Loucy (cell line): ENCODE measurements at regions not wholly inside any gene's neighbourhood (a gene's known extent, or its start where the extent isn't known, plus 50 kb on each side); places are given as distances from the start of the nearest gene placed in this dataset.

Experiments
- EZH2phosphoT487 ChIP-seq: fragments of 200-600 bp; IDR thresholded peaks from 2 replicates; pipeline ENCODE4 v1.6.1; 2018; ENCODE audit warnings: antibody characterized with exemption, mild to moderate bottlenecking, moderate library complexity, borderline replicate concordance
- TF ChIP-seq, protein P1 (sequence below): fragments of 200-600 bp; sonication (generic); conservative IDR thresholded peaks from 2 replicates; pipeline ENCODE4 v1.5.1; 2014; ENCODE audit warnings: mild to moderate bottlenecking, antibody characterized with exemption, low read length

GRCh38 chr2:186979439-186980116, 130.6 kb upstream of the ZSWIM2 start:
- TF ChIP-seq, protein P1, sequence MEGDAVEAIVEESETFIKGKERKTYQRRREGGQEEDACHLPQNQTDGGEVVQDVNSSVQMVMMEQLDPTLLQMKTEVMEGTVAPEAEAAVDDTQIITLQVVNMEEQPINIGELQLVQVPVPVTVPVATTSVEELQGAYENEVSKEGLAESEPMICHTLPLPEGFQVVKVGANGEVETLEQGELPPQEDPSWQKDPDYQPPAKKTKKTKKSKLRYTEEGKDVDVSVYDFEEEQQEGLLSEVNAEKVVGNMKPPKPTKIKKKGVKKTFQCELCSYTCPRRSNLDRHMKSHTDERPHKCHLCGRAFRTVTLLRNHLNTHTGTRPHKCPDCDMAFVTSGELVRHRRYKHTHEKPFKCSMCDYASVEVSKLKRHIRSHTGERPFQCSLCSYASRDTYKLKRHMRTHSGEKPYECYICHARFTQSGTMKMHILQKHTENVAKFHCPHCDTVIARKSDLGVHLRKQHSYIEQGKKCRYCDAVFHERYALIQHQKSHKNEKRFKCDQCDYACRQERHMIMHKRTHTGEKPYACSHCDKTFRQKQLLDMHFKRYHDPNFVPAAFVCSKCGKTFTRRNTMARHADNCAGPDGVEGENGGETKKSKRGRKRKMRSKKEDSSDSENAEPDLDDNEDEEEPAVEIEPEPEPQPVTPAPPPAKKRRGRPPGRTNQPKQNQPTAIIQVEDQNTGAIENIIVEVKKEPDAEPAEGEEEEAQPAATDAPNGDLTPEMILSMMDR, result no peak
- no peak for TF ChIP-seq EZH2phosphoT487
